ENCODE measurements at regions not wholly inside any gene's neighbourhood (a gene's known extent, or its start where the extent isn't known, plus 50 kb on each side); places are given as distances from the start of the nearest gene placed in this dataset.

GRCh38 chr14:83379436-83379835 lies 1845.8 kb upstream of the SEL1L start:
- TF ChIP-seq CTCF (IDR thresholded peaks at IDR 0.05) (no peak), POLR2A (IDR thresholded peaks at IDR 0.05) (no peak)
